ENCODE measurements at regions not wholly inside any gene's neighbourhood (a gene's known extent, or its start where the extent isn't known, plus 50 kb on each side); places are given as distances from the start of the nearest gene placed in this dataset.

DNA sequence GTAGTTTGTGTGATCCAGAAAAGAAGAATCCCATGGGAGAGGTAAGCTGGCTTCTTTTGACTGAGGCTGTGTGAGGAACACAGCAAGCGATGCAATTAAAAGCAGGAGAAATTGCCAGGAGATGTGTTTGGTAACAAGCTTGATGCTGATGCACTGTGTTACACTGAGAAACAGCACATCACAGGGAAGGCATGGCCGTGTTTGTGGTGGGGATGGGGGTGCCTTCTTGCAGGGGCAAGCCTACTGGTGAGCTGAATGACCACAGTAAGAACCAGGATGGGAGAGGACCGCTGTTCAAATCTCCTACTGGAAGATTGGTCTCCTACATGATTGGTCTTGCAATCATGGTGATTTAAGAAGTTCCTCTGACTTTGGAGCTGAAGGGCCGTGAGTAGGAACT is 477.7 kb upstream of the HS6ST1 start:
- no peak overlapping the region for H3K4me3 Mint-ChIP-seq (ENCODE audit: unreplicated experiment)
- BruUV-seq (replicated peaks), result no TSS peak
- DNase-seq, result no peak
- no peak overlapping the region for H3K4me3 ChIP-seq (ENCODE audit: low read depth, low read length)
- no peak for TF ChIP-seq CTCF (IDR thresholded peaks at IDR 0.05; ENCODE audit: insufficient read depth in 1 of 2, low read depth in 1 of 2, low read length in 1 of 2, severe bottlenecking in 1 of 2, unreplicated experiment in 1 of 2)
- no peaks in the 10 kb centered on the region for H3K9me3 ChIP-seq
- H3K27me3 ChIP-seq (replicated peaks; ENCODE audit: control insufficient read depth, insufficient read depth, low read length), result no peaks in the 10 kb centered on the region
- H3K9me3 Mint-ChIP-seq (ENCODE audit: unreplicated experiment), result no peaks in the 10 kb centered on the region
- H3K4me1 ChIP-seq, result no peaks in the 10 kb centered on the region
- ChIA-PET CTCF (no interaction called here), POLR2A (no interaction called here)
- H3K36me3 ChIP-seq (ENCODE audit: control insufficient read depth, insufficient read depth, low read length), result no peaks in the 10 kb centered on the region
- no peaks in the 10 kb centered on the region for H3K4me1 Mint-ChIP-seq (ENCODE audit: low read depth, unreplicated experiment)
- intact Hi-C loops (cut with micrococcal nuclease; ENCODE audit: unreplicated experiment), result no loop called here
- peaks cover 2% of the 10 kb centered on the region for H3K27me3 Mint-ChIP-seq (ENCODE audit: insufficient read depth, unreplicated experiment)
- H3K27ac Mint-ChIP-seq (ENCODE audit: unreplicated experiment), result no peak overlapping the region
- no peaks in the 10 kb centered on the region for H3K36me3 Mint-ChIP-seq (ENCODE audit: insufficient read depth, unreplicated experiment)

GRCh38 chr2:128797092-128797491 is 478.4 kb upstream of the HS6ST1 start:
- Histone ChIP-seq H3K27me3 (replicated peaks; ENCODE audit: control insufficient read depth, insufficient read depth, low read length) (no peaks in the 10 kb centered on the region), H3K4me3 (ENCODE audit: low read depth, low read length) (no peak overlapping the region), H3K9me3 (no peaks in the 10 kb centered on the region), H3K36me3 (ENCODE audit: control insufficient read depth, insufficient read depth, low read length) (no peaks in the 10 kb centered on the region), H3K4me1 (no peaks in the 10 kb centered on the region)
- peaks cover 5% of the 10 kb centered on the region for H3K27me3 Mint-ChIP-seq (ENCODE audit: insufficient read depth, unreplicated experiment)
- ChIA-PET CTCF (no interaction called here), POLR2A (no interaction called here)
- DNase-seq, result no peak
- H3K27ac Mint-ChIP-seq (ENCODE audit: unreplicated experiment), result no peak overlapping the region
- TF ChIP-seq CTCF (IDR thresholded peaks at IDR 0.05; ENCODE audit: insufficient read depth in 1 of 2, low read depth in 1 of 2, low read length in 1 of 2, severe bottlenecking in 1 of 2, unreplicated experiment in 1 of 2), result no peak
- H3K4me1 Mint-ChIP-seq (ENCODE audit: low read depth, unreplicated experiment), result no peaks in the 10 kb centered on the region
- BruUV-seq (replicated peaks), result no TSS peak
- no peaks in the 10 kb centered on the region for H3K9me3 Mint-ChIP-seq (ENCODE audit: unreplicated experiment)
- H3K36me3 Mint-ChIP-seq (ENCODE audit: insufficient read depth, unreplicated experiment), result no peaks in the 10 kb centered on the region
- no peak overlapping the region for H3K4me3 Mint-ChIP-seq (ENCODE audit: unreplicated experiment)
- intact Hi-C loops (cut with micrococcal nuclease; ENCODE audit: unreplicated experiment), result no loop called here

DNA sequence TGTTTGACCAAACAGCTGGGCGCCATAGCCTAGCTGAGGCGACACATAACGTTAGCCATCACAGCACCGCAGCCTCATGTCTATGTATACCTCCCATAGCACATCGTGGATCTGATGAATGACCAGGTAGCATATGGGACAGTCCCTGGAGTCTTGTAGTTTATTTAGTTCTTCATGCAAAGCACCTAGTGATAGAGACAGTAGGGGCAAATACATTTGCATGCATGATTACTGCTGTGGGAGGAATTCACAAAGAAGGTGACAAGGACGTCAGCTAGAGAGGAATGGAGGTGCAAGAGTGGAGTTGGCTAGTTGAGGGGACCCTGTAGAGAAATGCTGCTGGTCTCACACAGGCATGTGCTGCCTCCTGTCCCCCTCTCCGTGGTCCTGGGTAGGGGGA is 478.9 kb upstream of the HS6ST1 start:
- no peak for TF ChIP-seq CTCF (IDR thresholded peaks at IDR 0.05; ENCODE audit: insufficient read depth in 1 of 2, low read depth in 1 of 2, low read length in 1 of 2, severe bottlenecking in 1 of 2, unreplicated experiment in 1 of 2)
- no peaks in the 10 kb centered on the region for H3K9me3 Mint-ChIP-seq (ENCODE audit: unreplicated experiment)
- H3K4me3 Mint-ChIP-seq (ENCODE audit: unreplicated experiment), result no peak overlapping the region
- ChIA-PET CTCF (no interaction called here), POLR2A (no interaction called here)
- H3K27me3 ChIP-seq (replicated peaks; ENCODE audit: control insufficient read depth, insufficient read depth, low read length), result no peaks in the 10 kb centered on the region
- H3K4me1 Mint-ChIP-seq (ENCODE audit: low read depth, unreplicated experiment), result no peaks in the 10 kb centered on the region
- no peak overlapping the region for H3K4me3 ChIP-seq (ENCODE audit: low read depth, low read length)
- no peaks in the 10 kb centered on the region for H3K36me3 Mint-ChIP-seq (ENCODE audit: insufficient read depth, unreplicated experiment)
- no peaks in the 10 kb centered on the region for H3K9me3 ChIP-seq
- DNase-seq, result no peak
- H3K27ac Mint-ChIP-seq (ENCODE audit: unreplicated experiment), result no peak overlapping the region
- H3K4me1 ChIP-seq, result no peaks in the 10 kb centered on the region
- H3K27me3 Mint-ChIP-seq (ENCODE audit: insufficient read depth, unreplicated experiment), result peaks cover 9% of the 10 kb centered on the region
- H3K36me3 ChIP-seq (ENCODE audit: control insufficient read depth, insufficient read depth, low read length), result no peaks in the 10 kb centered on the region
- intact Hi-C loops (cut with micrococcal nuclease; ENCODE audit: unreplicated experiment), result no loop called here
- no TSS peak for BruUV-seq (replicated peaks)

All from Caco-2 (cell line).